ENCODE measurements at regions not wholly inside any gene's neighbourhood (a gene's known extent, or its start where the extent isn't known, plus 50 kb on each side); places are given as distances from the start of the nearest gene placed in this dataset.

DNA sequence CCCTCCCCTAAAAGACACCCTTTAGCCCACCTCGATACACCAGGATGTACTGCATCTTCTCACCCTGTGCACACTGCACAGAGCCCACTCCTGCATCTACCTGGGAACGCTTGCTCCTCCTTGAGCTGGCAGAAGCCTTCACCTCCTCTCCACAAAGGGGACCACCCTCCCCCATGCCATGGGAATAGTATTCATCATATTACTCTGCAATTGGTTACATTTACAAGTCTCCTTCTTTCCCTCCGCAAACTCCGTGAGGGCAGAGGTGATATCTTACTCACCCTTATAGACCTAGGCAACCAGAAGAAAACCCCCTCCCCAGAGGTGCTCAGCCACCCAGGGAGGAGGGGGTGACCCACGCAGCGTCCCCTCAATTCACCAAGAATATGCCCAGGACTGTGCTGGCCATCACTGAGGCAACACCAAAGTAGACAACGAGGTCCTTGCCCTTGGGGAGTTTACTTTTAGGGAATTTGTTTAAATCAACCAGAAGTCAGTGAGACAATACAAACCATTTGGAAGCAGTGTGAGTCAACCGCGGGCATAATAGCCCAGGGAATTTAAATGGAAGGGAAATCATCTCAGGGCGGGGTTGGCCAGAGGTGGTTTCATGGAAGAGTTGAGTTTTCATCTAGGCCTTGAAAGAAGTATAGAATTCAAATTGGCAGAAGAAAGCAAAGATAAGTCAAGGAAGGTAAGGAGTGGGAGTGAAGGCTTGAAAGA, 214.5 kb downstream of the BARX2 start:
- TF ChIP-seq, protein P1, sequence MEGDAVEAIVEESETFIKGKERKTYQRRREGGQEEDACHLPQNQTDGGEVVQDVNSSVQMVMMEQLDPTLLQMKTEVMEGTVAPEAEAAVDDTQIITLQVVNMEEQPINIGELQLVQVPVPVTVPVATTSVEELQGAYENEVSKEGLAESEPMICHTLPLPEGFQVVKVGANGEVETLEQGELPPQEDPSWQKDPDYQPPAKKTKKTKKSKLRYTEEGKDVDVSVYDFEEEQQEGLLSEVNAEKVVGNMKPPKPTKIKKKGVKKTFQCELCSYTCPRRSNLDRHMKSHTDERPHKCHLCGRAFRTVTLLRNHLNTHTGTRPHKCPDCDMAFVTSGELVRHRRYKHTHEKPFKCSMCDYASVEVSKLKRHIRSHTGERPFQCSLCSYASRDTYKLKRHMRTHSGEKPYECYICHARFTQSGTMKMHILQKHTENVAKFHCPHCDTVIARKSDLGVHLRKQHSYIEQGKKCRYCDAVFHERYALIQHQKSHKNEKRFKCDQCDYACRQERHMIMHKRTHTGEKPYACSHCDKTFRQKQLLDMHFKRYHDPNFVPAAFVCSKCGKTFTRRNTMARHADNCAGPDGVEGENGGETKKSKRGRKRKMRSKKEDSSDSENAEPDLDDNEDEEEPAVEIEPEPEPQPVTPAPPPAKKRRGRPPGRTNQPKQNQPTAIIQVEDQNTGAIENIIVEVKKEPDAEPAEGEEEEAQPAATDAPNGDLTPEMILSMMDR (IDR thresholded peaks at IDR 0.05; ENCODE audit: extremely low read depth in 1 of 2, insufficient read depth in 1 of 2, low read depth in 1 of 2, low read length in 2 of 2), result no peak
- TF ChIP-seq JUN (IDR thresholded peaks at IDR 0.05; ENCODE audit: borderline replicate concordance, insufficient read depth, insufficient read length, low read depth) (no peak), POLR2A (IDR thresholded peaks at IDR 0.05; ENCODE audit: low read depth, low read length) (no peak), MAX (IDR thresholded peaks at IDR 0.05; ENCODE audit: insufficient read depth, insufficient read length) (no peak)

Data from endothelial cell of umbilical vein (primary cell).